ENCODE measurements at regions not wholly inside any gene's neighbourhood (a gene's known extent, or its start where the extent isn't known, plus 50 kb on each side); places are given as distances from the start of the nearest gene placed in this dataset.
A peak's percentile ranks its signal among the peaks of the same experiment; 100 is the strongest.

DNA sequence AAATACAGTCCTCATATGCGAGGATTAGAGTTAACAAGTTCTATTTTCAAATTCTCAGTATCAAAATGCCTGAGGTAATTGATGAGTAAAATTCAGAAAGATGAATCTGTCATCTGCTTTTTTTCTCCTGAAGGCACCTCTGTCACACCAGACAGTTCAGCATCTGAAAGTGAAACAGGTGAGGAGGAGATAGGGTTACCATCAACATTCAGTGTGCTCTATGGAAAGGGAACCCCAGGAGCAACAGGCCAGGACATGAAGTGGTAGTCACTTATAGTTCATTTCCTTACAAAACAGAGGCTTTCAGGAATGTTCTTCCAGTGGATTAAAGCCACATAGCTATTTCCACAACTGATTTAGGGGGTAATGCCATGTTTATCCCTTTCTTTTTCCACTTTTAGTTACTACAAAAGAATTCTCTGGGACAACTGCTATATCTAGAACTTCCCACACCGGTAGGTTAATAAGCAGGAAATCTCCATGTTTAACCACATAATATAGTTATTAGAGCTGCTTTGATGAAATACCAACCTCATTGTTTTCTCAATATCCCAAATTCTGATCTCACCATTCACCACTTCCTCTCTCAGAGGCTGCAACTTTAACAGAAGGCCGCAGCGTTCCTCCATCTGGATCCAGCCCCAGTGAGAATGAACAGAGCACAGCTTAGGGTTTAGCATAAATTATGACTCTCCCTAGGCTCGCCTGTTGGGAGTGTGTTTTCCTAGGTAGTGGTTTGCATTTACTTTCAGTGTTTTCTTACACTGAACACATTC is 177.0 kb upstream of the CNTN1 start:
- H3K27ac ChIP-seq (ENCODE audit: insufficient read length, low read depth, low read length): no peak overlapping the region
- H2BK20ac ChIP-seq (ENCODE audit: low read depth, low read length, poor library complexity, severe bottlenecking): no peak overlapping the region
- Mint-ChIP-seq H3K4me1 (peaks cover 13% of the 10 kb centered on the region in 2 experiments), H3K27ac (0 out of 7 replicates have a peak overlapping the region, but pooled peaks of 2 of the 3 experiments have one; percentile 11 to 21), H3K36me3 (ENCODE audit: insufficient read depth in 1 of 3, low read depth in 3 of 3) (no peaks in the 10 kb centered on the region), H3K9me3 (no peaks in the 10 kb centered on the region), H3K4me3 (no peak overlapping the region), H3K27me3 (ENCODE audit: low read depth) (no peaks in the 10 kb centered on the region)
- no peaks in the 10 kb centered on the region for H3K23me2 ChIP-seq (ENCODE audit: insufficient read length, low read depth, low read length, poor library complexity, severe bottlenecking)
- no peak overlapping the region for H2BK5ac ChIP-seq (ENCODE audit: insufficient read length, low read length)
- no peak overlapping the region for H2AK5ac ChIP-seq (ENCODE audit: insufficient read length, low read length)
- H4K5ac ChIP-seq (ENCODE audit: insufficient read length, low read depth, low read length): no peak overlapping the region
- no peak overlapping the region for H3K14ac ChIP-seq (ENCODE audit: insufficient read depth, low read length)
- no peak overlapping the region for H3K18ac ChIP-seq (ENCODE audit: insufficient read length, low read depth, low read length)
- no peak overlapping the region for H4K8ac ChIP-seq (replicated peaks; ENCODE audit: insufficient read length, low read depth, low read length)
- H3K9ac ChIP-seq (ENCODE audit: extremely low read depth, insufficient read length, low read length): no peak overlapping the region
- TF ChIP-seq, protein P1, sequence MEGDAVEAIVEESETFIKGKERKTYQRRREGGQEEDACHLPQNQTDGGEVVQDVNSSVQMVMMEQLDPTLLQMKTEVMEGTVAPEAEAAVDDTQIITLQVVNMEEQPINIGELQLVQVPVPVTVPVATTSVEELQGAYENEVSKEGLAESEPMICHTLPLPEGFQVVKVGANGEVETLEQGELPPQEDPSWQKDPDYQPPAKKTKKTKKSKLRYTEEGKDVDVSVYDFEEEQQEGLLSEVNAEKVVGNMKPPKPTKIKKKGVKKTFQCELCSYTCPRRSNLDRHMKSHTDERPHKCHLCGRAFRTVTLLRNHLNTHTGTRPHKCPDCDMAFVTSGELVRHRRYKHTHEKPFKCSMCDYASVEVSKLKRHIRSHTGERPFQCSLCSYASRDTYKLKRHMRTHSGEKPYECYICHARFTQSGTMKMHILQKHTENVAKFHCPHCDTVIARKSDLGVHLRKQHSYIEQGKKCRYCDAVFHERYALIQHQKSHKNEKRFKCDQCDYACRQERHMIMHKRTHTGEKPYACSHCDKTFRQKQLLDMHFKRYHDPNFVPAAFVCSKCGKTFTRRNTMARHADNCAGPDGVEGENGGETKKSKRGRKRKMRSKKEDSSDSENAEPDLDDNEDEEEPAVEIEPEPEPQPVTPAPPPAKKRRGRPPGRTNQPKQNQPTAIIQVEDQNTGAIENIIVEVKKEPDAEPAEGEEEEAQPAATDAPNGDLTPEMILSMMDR (conservative IDR thresholded peaks at IDR 0.05): no peak
- no peaks in the 10 kb centered on the region for H3K9me3 ChIP-seq (ENCODE audit: control insufficient read depth, low read depth, low read length)
- H2BK12ac ChIP-seq (ENCODE audit: insufficient read length, low read depth, low read length): no peak overlapping the region
- no peak overlapping the region for H4K91ac ChIP-seq (ENCODE audit: insufficient read length, low read depth, low read length)
- DNase-seq: no peak
- H3K56ac ChIP-seq (ENCODE audit: insufficient read length, low read depth, low read length): no peak overlapping the region
- no peak overlapping the region for H2AFZ ChIP-seq (ENCODE audit: low read length)
- H3K4ac ChIP-seq (ENCODE audit: low read depth, low read length): no peak overlapping the region
- H2BK120ac ChIP-seq (ENCODE audit: low read depth, low read length, poor library complexity, severe bottlenecking): no peak overlapping the region
- H3K4me1 ChIP-seq (ENCODE audit: insufficient read depth, low read length): peaks cover 3% of the 10 kb centered on the region; the same call in 1 of the 2 replicates
- H3K4me2 ChIP-seq (ENCODE audit: insufficient read depth, insufficient read length, low read length): no peak overlapping the region
- H3T11ph ChIP-seq (ENCODE audit: low read length): no peak overlapping the region
- WGBS (ENCODE audit: extremely low coverage, insufficient read length, low lambda C conversion rate): no CpG with 5 or more reads among the region's 5 CpGs
- no peaks in the 10 kb centered on the region for H3K27me3 ChIP-seq (ENCODE audit: insufficient read depth, low read length)
- no peak overlapping the region for H3K23ac ChIP-seq (ENCODE audit: insufficient read length, low read depth, low read length)
- no peaks in the 10 kb centered on the region for H3K79me2 ChIP-seq (ENCODE audit: insufficient read depth, low read length)
- H2BK15ac ChIP-seq (ENCODE audit: low read depth, low read length): no peak overlapping the region
- H4K20me1 ChIP-seq (ENCODE audit: control insufficient read depth, insufficient read depth, insufficient read length): no peaks in the 10 kb centered on the region
- H3K79me1 ChIP-seq (ENCODE audit: insufficient read depth, low read depth, low read length, poor library complexity, severe bottlenecking): no peaks in the 10 kb centered on the region

Measured in H9 (cell line).